Activated naive CD8-positive, alpha-beta T cell treated with anti-CD3 and anti-CD28 coated beads, Interleukin-2, amount 50 U/mL, for 24 hours (primary cell): ENCODE measurements at regions not wholly inside any gene's neighbourhood (a gene's known extent, or its start where the extent isn't known, plus 50 kb on each side); places are given as distances from the start of the nearest gene placed in this dataset.

ENCODE experiments used
- ATAC-seq: fragments of 150-1000 bp; cut with Tn5 transposase; one replicate; pipeline ENCODE4 v1.10.0; 2021
- DNase-seq: peaks from one replicate; pipeline ENCODE4 v3.0.0; 2021
- H3K27ac Mint-ChIP-seq: one replicate; pipeline ENCODE4 v1.8.0; 2021; ENCODE audit warnings: mild to moderate bottlenecking, mixed read lengths
- H3K27me3 Mint-ChIP-seq: one replicate; pipeline ENCODE4 v1.8.0; 2021; ENCODE audit warnings: mixed read lengths
- H3K36me3 Mint-ChIP-seq: one replicate; pipeline ENCODE4 v1.8.0; 2021; ENCODE audit warnings: low read depth, mixed read lengths
- H3K4me1 Mint-ChIP-seq: one replicate; pipeline ENCODE4 v1.8.0; 2021; ENCODE audit warnings: mixed read lengths
- H3K4me3 Mint-ChIP-seq: one replicate; pipeline ENCODE4 v1.8.0; 2021; ENCODE audit warnings: mild to moderate bottlenecking, moderate library complexity, mixed read lengths
- H3K9me3 Mint-ChIP-seq: one replicate; pipeline ENCODE4 v1.8.0; 2021; ENCODE audit warnings: mixed read lengths

- H3K27me3 Mint-ChIP-seq: peaks cover 2% of the 10 kb centered on the region
- no peak for ATAC-seq
These were observed 105.2 kb upstream of the FAM9A start for GRCh38 chrX:8906299-8906938.

DNA sequence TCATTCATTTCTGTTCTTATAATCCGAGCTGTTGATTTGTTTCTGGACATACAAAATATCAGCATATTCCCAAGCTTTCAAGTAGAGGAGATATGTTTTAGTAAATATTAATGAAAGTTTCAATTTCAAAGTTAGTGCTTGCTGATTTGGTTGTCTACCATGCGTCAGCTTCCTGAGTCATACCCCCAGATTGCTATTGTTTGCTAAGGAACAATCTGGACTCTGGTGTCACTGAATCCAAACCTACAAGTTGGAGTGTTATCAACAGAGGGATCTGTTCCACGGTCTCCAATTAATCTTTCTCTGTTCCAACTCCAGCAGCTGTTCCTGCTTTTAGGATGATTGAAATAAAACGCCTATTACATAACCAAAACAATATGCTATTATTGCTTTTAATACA lies 96.1 kb upstream of the FAM9A start:
- Mint-ChIP-seq H3K4me1 (no peaks in the 10 kb centered on the region), H3K36me3 (no peaks in the 10 kb centered on the region), H3K4me3 (no peak overlapping the region), H3K27me3 (no peaks in the 10 kb centered on the region), H3K27ac (no peak overlapping the region), H3K9me3 (no peaks in the 10 kb centered on the region)
- ATAC-seq (no peak), DNase-seq (no peak)

More at GRCh38 chrX:8906299-8906938, 105.2 kb upstream of the FAM9A start:
- no peak for DNase-seq
- no peaks in the 10 kb centered on the region for H3K9me3 Mint-ChIP-seq
- H3K27ac Mint-ChIP-seq: no peak overlapping the region
- H3K4me1 Mint-ChIP-seq: no peaks in the 10 kb centered on the region
- no peaks in the 10 kb centered on the region for H3K36me3 Mint-ChIP-seq
- H3K4me3 Mint-ChIP-seq: no peak overlapping the region

GRCh38 chrX:8890794-8891193 lies 89.6 kb upstream of the FAM9A start:
- ATAC-seq (no peak), DNase-seq (no peak)
- Mint-ChIP-seq H3K36me3 (no peaks in the 10 kb centered on the region), H3K9me3 (peaks cover 4% of the 10 kb centered on the region), H3K4me3 (no peak overlapping the region), H3K27me3 (peaks cover 1% of the 10 kb centered on the region), H3K4me1 (no peaks in the 10 kb centered on the region), H3K27ac (no peak overlapping the region)

DNA sequence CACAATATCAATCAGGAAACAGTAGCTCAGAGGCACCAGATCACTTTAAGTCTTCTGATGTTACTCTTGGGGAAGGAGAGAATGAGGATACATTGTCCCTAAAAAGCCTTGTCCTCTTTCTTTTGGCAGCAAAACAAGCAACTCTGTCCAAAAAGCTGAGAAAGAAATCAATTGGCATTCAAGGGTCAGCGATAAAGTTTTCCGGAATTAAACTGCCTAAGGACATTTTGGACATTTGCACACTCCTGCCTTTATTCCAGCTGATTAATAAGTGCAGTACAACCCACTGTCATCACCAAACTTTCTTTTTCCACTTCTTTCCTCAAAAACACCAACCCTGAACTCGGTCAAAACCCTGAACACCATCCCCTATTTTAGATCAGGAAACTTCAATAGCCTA lies 85.8 kb upstream of the FAM9A start:
- Mint-ChIP-seq H3K4me1 (no peaks in the 10 kb centered on the region), H3K27me3 (peaks cover 1% of the 10 kb centered on the region), H3K36me3 (no peaks in the 10 kb centered on the region), H3K9me3 (peaks cover 4% of the 10 kb centered on the region), H3K27ac (no peak overlapping the region), H3K4me3 (no peak overlapping the region)
- DNase-seq (no peak), ATAC-seq (no peak)

- Mint-ChIP-seq H3K4me3 (no peak overlapping the region), H3K27ac (no peak overlapping the region), H3K9me3 (no peaks in the 10 kb centered on the region), H3K4me1 (no peaks in the 10 kb centered on the region), H3K36me3 (no peaks in the 10 kb centered on the region), H3K27me3 (no peaks in the 10 kb centered on the region)
- ATAC-seq (no peak), DNase-seq (peak; percentile 16)
These were observed 78.6 kb upstream of the FAM9A start for GRCh38 chrX:8879750-8880149.

DNA sequence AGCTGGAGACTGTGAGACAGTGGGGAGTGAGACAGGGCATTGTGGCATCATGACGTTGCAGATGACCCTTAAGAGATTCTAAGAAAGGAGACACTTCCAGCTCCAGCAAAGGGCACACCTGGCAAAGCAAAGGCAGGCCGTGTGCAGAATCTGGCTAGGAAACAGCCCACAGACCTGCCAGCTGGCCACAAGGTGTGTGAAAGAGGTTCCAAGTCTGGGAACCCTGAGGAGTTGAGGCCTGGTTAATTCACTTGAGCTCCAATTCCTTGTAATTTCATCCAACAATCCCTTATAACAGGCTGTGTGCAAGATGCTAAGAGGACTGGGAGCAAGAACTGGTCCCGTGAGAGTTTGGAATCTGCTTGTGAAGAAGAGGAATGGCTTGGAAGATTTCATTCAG lies 72.8 kb upstream of the FAM9A start:
- DNase-seq (no peak), ATAC-seq (no peak)
- Mint-ChIP-seq H3K27me3 (no peaks in the 10 kb centered on the region), H3K9me3 (no peaks in the 10 kb centered on the region), H3K4me3 (no peak overlapping the region), H3K4me1 (no peaks in the 10 kb centered on the region), H3K36me3 (no peaks in the 10 kb centered on the region), H3K27ac (no peak overlapping the region)

GRCh38 chrX:8873102-8873501 lies 71.9 kb upstream of the FAM9A start:
- Mint-ChIP-seq H3K4me3 (no peak overlapping the region), H3K27me3 (no peaks in the 10 kb centered on the region), H3K4me1 (no peaks in the 10 kb centered on the region), H3K9me3 (no peaks in the 10 kb centered on the region), H3K27ac (no peak overlapping the region), H3K36me3 (no peaks in the 10 kb centered on the region)
- ATAC-seq (no peak), DNase-seq (no peak)

- Mint-ChIP-seq H3K4me1 (no peaks in the 10 kb centered on the region), H3K27ac (no peak overlapping the region)
- no peak for DNase-seq
These were observed 69.2 kb upstream of the FAM9A start for GRCh38 chrX:8870411-8870810.

GRCh38 chrX:8869812-8870211 lies 68.6 kb upstream of the FAM9A start:
- Mint-ChIP-seq H3K9me3 (no peaks in the 10 kb centered on the region), H3K27me3 (no peaks in the 10 kb centered on the region), H3K27ac (no peak overlapping the region), H3K4me1 (no peaks in the 10 kb centered on the region), H3K36me3 (no peaks in the 10 kb centered on the region), H3K4me3 (no peak overlapping the region)
- ATAC-seq (no peak), DNase-seq (no peak)

More at GRCh38 chrX:8870411-8870810, 69.2 kb upstream of the FAM9A start:
- Mint-ChIP-seq H3K9me3 (no peaks in the 10 kb centered on the region), H3K27me3 (no peaks in the 10 kb centered on the region), H3K36me3 (no peaks in the 10 kb centered on the region), H3K4me3 (no peak overlapping the region)
- ATAC-seq: no peak

DNA sequence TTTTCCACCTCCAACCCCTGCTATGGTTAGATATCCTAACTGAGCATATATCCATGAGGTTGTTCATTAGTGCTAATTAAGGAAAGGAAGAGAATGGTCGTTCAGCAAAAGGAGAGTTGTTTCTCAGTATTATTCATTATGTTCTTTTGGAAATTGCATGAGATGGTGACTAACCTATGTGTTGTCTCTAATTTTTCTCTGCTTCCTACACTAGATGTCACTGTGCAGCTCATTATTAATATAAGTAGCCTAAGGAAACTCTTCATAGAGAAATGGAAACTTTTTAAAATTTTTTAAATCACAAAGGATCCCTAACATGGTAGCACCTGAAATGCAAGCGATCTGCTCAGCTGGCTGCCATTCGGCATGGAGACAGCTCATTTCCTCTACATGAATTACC lies 67.7 kb upstream of the FAM9A start:
- DNase-seq: no peak

DNA sequence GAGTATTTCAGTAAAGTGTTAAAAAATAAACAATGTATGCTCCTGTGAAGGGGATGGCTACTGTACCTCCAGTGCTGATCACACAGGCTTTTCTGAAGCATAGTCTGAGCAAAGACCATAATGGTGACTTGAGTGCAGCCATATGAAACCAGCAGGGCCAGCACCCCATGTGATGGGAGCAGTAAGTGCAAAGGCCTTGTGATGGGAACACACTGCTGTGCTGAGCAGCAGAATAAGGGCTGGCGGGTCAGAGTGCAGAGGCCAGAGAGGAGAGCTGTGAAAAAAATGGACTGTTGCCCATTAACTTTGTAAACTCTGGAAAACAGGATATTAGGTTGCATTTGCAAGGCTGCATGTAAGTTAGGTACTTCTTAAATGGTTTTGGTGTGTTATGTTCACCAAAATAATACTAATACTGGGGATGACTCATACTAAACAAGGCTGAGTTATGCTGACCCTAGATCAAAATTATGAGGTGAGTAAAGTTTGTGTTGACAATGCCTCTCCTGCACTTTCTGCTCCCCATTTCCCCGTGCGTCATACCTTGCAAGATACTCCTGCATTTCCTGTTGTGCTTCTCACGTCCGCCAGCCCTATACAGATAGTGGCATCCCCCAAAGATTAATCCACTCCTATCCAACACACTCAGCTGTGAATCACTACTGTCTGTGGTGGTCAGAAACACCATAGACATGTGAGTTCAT lies 67.0 kb upstream of the FAM9A start:
- no peak overlapping the region for H3K4me3 Mint-ChIP-seq
- no peaks in the 10 kb centered on the region for H3K4me1 Mint-ChIP-seq
- no peak for ATAC-seq
- no peaks in the 10 kb centered on the region for H3K9me3 Mint-ChIP-seq
- no peaks in the 10 kb centered on the region for H3K36me3 Mint-ChIP-seq
- no peaks in the 10 kb centered on the region for H3K27me3 Mint-ChIP-seq
- H3K27ac Mint-ChIP-seq: no peak overlapping the region
- no peak for DNase-seq

More for the DNA sequence above, 67.7 kb upstream of the FAM9A start:
- Mint-ChIP-seq H3K27ac (no peak overlapping the region), H3K9me3 (no peaks in the 10 kb centered on the region), H3K4me3 (no peak overlapping the region), H3K27me3 (no peaks in the 10 kb centered on the region), H3K4me1 (no peaks in the 10 kb centered on the region), H3K36me3 (no peaks in the 10 kb centered on the region)
- no peak for ATAC-seq

- no peak for DNase-seq
- H3K4me1 Mint-ChIP-seq: no peaks in the 10 kb centered on the region
These were observed 66.2 kb upstream of the FAM9A start for GRCh38 chrX:8867406-8867805.

DNA sequence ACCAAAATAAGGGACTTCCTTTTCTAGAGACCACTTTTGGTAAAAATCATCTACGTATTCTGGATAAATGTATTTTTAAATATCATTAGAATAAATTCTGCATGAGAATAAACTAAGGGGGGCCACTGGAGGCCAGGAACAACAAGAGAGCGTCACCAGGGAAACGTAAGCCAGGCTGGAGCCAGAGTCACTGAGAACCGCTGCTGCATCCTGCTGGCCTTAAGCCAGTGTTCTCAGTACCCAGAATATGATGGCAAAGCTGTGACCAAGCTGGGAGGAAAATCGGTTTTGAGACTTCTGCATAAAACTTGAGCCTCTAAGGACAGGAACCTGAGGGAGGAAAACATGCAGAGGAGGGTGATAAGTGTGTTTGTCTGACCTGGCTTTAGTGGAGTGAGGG lies 63.0 kb upstream of the FAM9A start:
- ATAC-seq: no peak
- Mint-ChIP-seq H3K27ac (no peak overlapping the region), H3K4me1 (no peaks in the 10 kb centered on the region), H3K36me3 (no peaks in the 10 kb centered on the region), H3K4me3 (no peak overlapping the region), H3K9me3 (no peaks in the 10 kb centered on the region), H3K27me3 (peaks cover 11% of the 10 kb centered on the region)
- no peak for DNase-seq

More at GRCh38 chrX:8867406-8867805, 66.2 kb upstream of the FAM9A start:
- Mint-ChIP-seq H3K27ac (no peak overlapping the region), H3K27me3 (no peaks in the 10 kb centered on the region), H3K36me3 (no peaks in the 10 kb centered on the region), H3K4me3 (no peak overlapping the region), H3K9me3 (no peaks in the 10 kb centered on the region)
- ATAC-seq: no peak

- no peaks in the 10 kb centered on the region for H3K9me3 Mint-ChIP-seq
- peaks cover 11% of the 10 kb centered on the region for H3K27me3 Mint-ChIP-seq
- ATAC-seq (no peak), DNase-seq (no peak)
- no peak overlapping the region for H3K27ac Mint-ChIP-seq
- H3K36me3 Mint-ChIP-seq: no peaks in the 10 kb centered on the region
- no peaks in the 10 kb centered on the region for H3K4me1 Mint-ChIP-seq
- no peak overlapping the region for H3K4me3 Mint-ChIP-seq
These were observed 60.7 kb upstream of the FAM9A start for GRCh38 chrX:8861908-8862307.

DNA sequence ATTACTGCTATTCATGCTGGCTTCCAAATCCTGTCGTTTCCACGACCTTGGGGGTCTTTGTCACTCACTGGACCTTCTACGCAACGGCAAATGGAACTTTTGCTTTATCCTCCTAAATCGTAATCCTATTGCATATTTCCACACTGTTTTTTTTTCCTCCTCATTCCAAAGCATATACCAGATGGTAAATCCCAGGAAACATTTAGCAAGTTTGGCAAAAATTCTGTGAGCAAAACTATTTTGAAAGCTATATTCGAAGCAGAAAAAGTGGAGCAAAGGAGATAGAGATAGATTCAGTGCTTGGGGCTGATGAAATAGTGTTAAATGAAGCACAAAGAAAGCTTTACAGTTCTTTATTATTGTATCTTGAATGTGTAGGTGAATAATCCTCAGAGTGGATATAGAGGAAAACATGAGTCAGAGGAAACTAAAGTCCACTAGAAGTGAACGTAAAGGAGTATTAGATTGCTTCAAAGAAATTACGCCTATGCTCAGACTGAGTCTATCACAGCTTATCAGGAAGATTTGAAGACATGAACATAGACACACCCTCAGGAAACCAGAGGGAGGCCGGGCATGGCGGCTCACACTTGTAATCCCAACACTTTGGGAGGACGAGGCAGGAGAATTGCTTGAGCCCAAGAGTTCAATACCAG lies 50.2 kb upstream of the FAM9A start:
- Mint-ChIP-seq H3K4me1 (no peaks in the 10 kb centered on the region), H3K27me3 (peaks cover 4% of the 10 kb centered on the region), H3K36me3 (no peaks in the 10 kb centered on the region), H3K27ac (no peak overlapping the region), H3K4me3 (no peak overlapping the region), H3K9me3 (no peaks in the 10 kb centered on the region)
- ATAC-seq (no peak), DNase-seq (no peak)
